GM21367 (cell line): ENCODE measurements at regions not wholly inside any gene's neighbourhood (a gene's known extent, or its start where the extent isn't known, plus 50 kb on each side); places are given as distances from the start of the nearest gene placed in this dataset.

Experiments
- ATAC-seq: cut with Tn5 transposase; IDR thresholded peaks from one replicate; pipeline ENCODE4 v1.9.1; 2021; ENCODE audit not compliant: unreplicated experiment

- no peak for ATAC-seq
These were observed 183.0 kb upstream of the ANK3 start for GRCh38 chr10:60572511-60573194.

GRCh38 chr10:60570896-60571295 lies 181.2 kb upstream of the ANK3 start:
- ATAC-seq: no peak

- ATAC-seq: no peak
These were observed 180.7 kb upstream of the ANK3 start for GRCh38 chr10:60570272-60570865.

- no peak for ATAC-seq
These were observed 180.0 kb upstream of the ANK3 start for GRCh38 chr10:60569681-60570080.

- ATAC-seq: no peak
These were observed 176.4 kb upstream of the ANK3 start for GRCh38 chr10:60566096-60566495.

GRCh38 chr10:60565492-60565891 lies 175.8 kb upstream of the ANK3 start:
- ATAC-seq: no peak

GRCh38 chr10:60564475-60564874 lies 174.8 kb upstream of the ANK3 start:
- no peak for ATAC-seq

GRCh38 chr10:60560451-60560850 lies 170.8 kb upstream of the ANK3 start:
- ATAC-seq: no peak

- no peak for ATAC-seq
These were observed 166.0 kb upstream of the ANK3 start for GRCh38 chr10:60555700-60556099.

GRCh38 chr10:60549686-60550085 lies 160.0 kb upstream of the ANK3 start:
- peak; percentile 75 for ATAC-seq

GRCh38 chr10:60542657-60543056 lies 153.0 kb upstream of the ANK3 start:
- ATAC-seq: no peak

GRCh38 chr10:60541451-60541850 lies 151.8 kb upstream of the ANK3 start:
- ATAC-seq: no peak

GRCh38 chr10:60537697-60538096 lies 148.0 kb upstream of the ANK3 start:
- no peak for ATAC-seq

- ATAC-seq: no peak
These were observed 146.9 kb upstream of the ANK3 start for GRCh38 chr10:60536529-60537114.

- ATAC-seq: no peak
These were observed 145.8 kb upstream of the ANK3 start for GRCh38 chr10:60535427-60535826.

GRCh38 chr10:60534761-60535389 lies 145.2 kb upstream of the ANK3 start:
- ATAC-seq: no peak

- ATAC-seq: no peak
These were observed 143.2 kb upstream of the ANK3 start for GRCh38 chr10:60532696-60533468.

- no peak for ATAC-seq
These were observed 141.3 kb upstream of the ANK3 start for GRCh38 chr10:60531006-60531405.

GRCh38 chr10:60527676-60528075 lies 138.0 kb upstream of the ANK3 start:
- ATAC-seq: no peak

GRCh38 chr10:60525716-60526585 lies 136.3 kb upstream of the ANK3 start:
- no peak for ATAC-seq
